SK-N-SH (cell line): ENCODE measurements at regions not wholly inside any gene's neighbourhood (a gene's known extent, or its start where the extent isn't known, plus 50 kb on each side); places are given as distances from the start of the nearest gene placed in this dataset.

Experiments
- CTCF ChIP-seq: fragments of 200-600 bp; sonication (generic); IDR thresholded peaks from 2 replicates; pipeline ENCODE4 v1.6.1; 2017; ENCODE audit warnings: antibody characterized with exemption, mild to moderate bottlenecking, moderate library complexity
- ELF1 ChIP-seq: IDR thresholded peaks from 2 replicates; pipeline ENCODE4 v1.4.0; 2012
- GABPA ChIP-seq: IDR thresholded peaks from 2 replicates; pipeline ENCODE4 v1.4.0; 2012; ENCODE audit warnings: low read depth, mild to moderate bottlenecking
- MAX ChIP-seq: IDR thresholded peaks from 2 replicates; pipeline ENCODE4 v1.4.0; 2012; ENCODE audit warnings: low read depth
- MXI1 ChIP-seq: IDR thresholded peaks from 2 replicates; pipeline ENCODE4 v1.6.1; 2012; ENCODE audit warnings: mild to moderate bottlenecking, low read depth, low read length, improper control_type of control experiment
- POLR2AphosphoS5 ChIP-seq: IDR thresholded peaks from 2 replicates; pipeline ENCODE4 v1.6.1; 2012; ENCODE audit warnings: low read depth, low read length
- RAD21 ChIP-seq: IDR thresholded peaks from 2 replicates; pipeline ENCODE4 v1.6.1; 2012; ENCODE audit warnings: mild to moderate bottlenecking, low read length
- RXRA ChIP-seq: IDR thresholded peaks from 2 replicates; pipeline ENCODE4 v1.4.0; 2012; ENCODE audit warnings: low read depth, mild to moderate bottlenecking, borderline replicate concordance
- SIN3A ChIP-seq: IDR thresholded peaks from 2 replicates; pipeline ENCODE4 v1.6.1; 2012; ENCODE audit warnings: low read depth, mild to moderate bottlenecking, low read length, moderate library complexity, borderline replicate concordance
- TAF1 ChIP-seq: IDR thresholded peaks from 2 replicates; pipeline ENCODE4 v1.6.1; 2012; ENCODE audit warnings: low read depth, mild to moderate bottlenecking, low read length, moderate library complexity, borderline replicate concordance
- USF1 ChIP-seq: IDR thresholded peaks from 2 replicates; pipeline ENCODE4 v1.4.0; 2012; ENCODE audit warnings: low read depth, borderline replicate concordance
- USF2 ChIP-seq: fragments of 150-350 bp; IDR thresholded peaks from 2 replicates; pipeline ENCODE4 v1.6.1; 2017; ENCODE audit warnings: antibody characterized with exemption, low read length, low read depth, borderline replicate concordance

GRCh38 chr10:8956400-8956799 lies 901.9 kb downstream of the GATA3 start:
- no peak for TF ChIP-seq CTCF
- TF ChIP-seq RXRA: no peak
- no peak for TF ChIP-seq MXI1
- TF ChIP-seq USF2: no peak
- TF ChIP-seq RAD21: no peak
- no peak for TF ChIP-seq GABPA
- no peak for TF ChIP-seq ELF1
- no peak for TF ChIP-seq POLR2AphosphoS5
- TF ChIP-seq TAF1: no peak
- TF ChIP-seq USF1: no peak
- TF ChIP-seq SIN3A: no peak
- no peak for TF ChIP-seq MAX
